OCI-LY1 (cell line): ENCODE measurements at regions not wholly inside any gene's neighbourhood (a gene's known extent, or its start where the extent isn't known, plus 50 kb on each side); places are given as distances from the start of the nearest gene placed in this dataset.

Experiments
- H2AFZ ChIP-seq: fragments of 200-600 bp; sonication (generic), shearing (Covaris generic); 2 replicates; pipeline ENCODE4 v1.6.0; 2014; ENCODE audit warnings: antibody characterized with exemption, mild to moderate bottlenecking, low read length
- H3F3A ChIP-seq: fragments of 200-600 bp; sonication (generic), shearing (Covaris generic); 2 replicates; pipeline ENCODE4 v1.6.0; 2014; ENCODE audit warnings: mild to moderate bottlenecking, antibody characterized with exemption, low read length, moderate library complexity; ENCODE audit not compliant: insufficient read depth
- H3K27ac ChIP-seq: fragments of 200-600 bp; sonication (generic); 2 replicates; pipeline ENCODE4 v1.5.1; 2014; ENCODE audit warnings: low read length, mixed run types, mild to moderate bottlenecking, low read depth; ENCODE audit not compliant: poor library complexity, severe bottlenecking
- H3K27me3 ChIP-seq: fragments of 200-600 bp; sonication (generic); 2 replicates; pipeline ENCODE4 v1.6.0; 2014; ENCODE audit warnings: antibody characterized with exemption, mild to moderate bottlenecking, low read length, moderate library complexity; ENCODE audit not compliant: insufficient read depth
- H3K36me3 ChIP-seq: fragments of 200-600 bp; sonication (generic); 2 replicates; pipeline ENCODE4 v1.6.1; 2014; ENCODE audit warnings: mild to moderate bottlenecking, antibody characterized with exemption, low read length, moderate library complexity, mixed read lengths; ENCODE audit not compliant: insufficient read depth
- H3K4me1 ChIP-seq: fragments of 200-600 bp; sonication (generic); 2 replicates; pipeline ENCODE4 v1.5.1; 2014; ENCODE audit warnings: mild to moderate bottlenecking, low read length, moderate library complexity; ENCODE audit not compliant: insufficient read depth, severe bottlenecking
- H3K4me2 ChIP-seq: fragments of 200-600 bp; sonication (generic), shearing (Covaris generic); 2 replicates; pipeline ENCODE4 v1.6.1; 2014; ENCODE audit warnings: low read length
- H3K4me3 ChIP-seq: fragments of 200-600 bp; sonication (generic); 2 replicates; pipeline ENCODE4 v1.5.1; 2014; ENCODE audit warnings: low read length, low read depth, mild to moderate bottlenecking, mixed read lengths; ENCODE audit not compliant: poor library complexity, severe bottlenecking
- H3K79me2 ChIP-seq: fragments of 200-600 bp; shearing (Covaris generic); 2 replicates; pipeline ENCODE4 v1.6.1; 2016; ENCODE audit warnings: mixed run types, low read length, mixed read lengths; ENCODE audit not compliant: insufficient read depth
- H3K9ac ChIP-seq: fragments of 200-600 bp; sonication (generic), shearing (Covaris generic); 2 replicates; pipeline ENCODE4 v1.6.1; 2014; ENCODE audit warnings: mild to moderate bottlenecking, low read length, mixed read lengths
- H3K9me2 ChIP-seq: fragments of 200-600 bp; sonication (generic), shearing (Covaris generic); 2 replicates; pipeline ENCODE4 v1.6.1; 2014; ENCODE audit warnings: low read depth, mild to moderate bottlenecking, low read length, mixed read lengths
- H3K9me3 ChIP-seq: fragments of 200-600 bp; shearing (Covaris generic); 2 replicates; pipeline ENCODE4 v1.6.1; 2014; ENCODE audit warnings: low read length, mixed read lengths
- H4K20me1 ChIP-seq: fragments of 200-600 bp; sonication (generic), shearing (Covaris generic); 2 replicates; pipeline ENCODE4 v1.6.0; 2016; ENCODE audit warnings: mild to moderate bottlenecking, low read length; ENCODE audit not compliant: insufficient read depth
- CTCF ChIP-seq: fragments of 200-600 bp; sonication (generic), shearing (Covaris generic); IDR thresholded peaks from 2 replicates; pipeline ENCODE4 v1.5.1; 2017; ENCODE audit warnings: mild to moderate bottlenecking, antibody characterized with exemption, low read length, moderate library complexity, mixed read lengths
- EZH2 ChIP-seq: fragments of 200-600 bp; sonication (generic), shearing (Covaris generic); IDR thresholded peaks from 2 replicates; pipeline ENCODE4 v1.8.0; 2017; ENCODE audit warnings: borderline replicate concordance, mixed run types, mild to moderate bottlenecking, antibody characterized with exemption, low read length, moderate library complexity, mixed read lengths

GRCh38 chr14:98925354-98926040, 346.5 kb downstream of the BCL11B start:
- Histone ChIP-seq H3K9me3 (no peaks in the 10 kb centered on the region), H3K4me3 (no peak overlapping the region), H3F3A (no peaks in the 10 kb centered on the region), H3K27me3 (no peaks in the 10 kb centered on the region), H4K20me1 (no peaks in the 10 kb centered on the region), H3K79me2 (no peaks in the 10 kb centered on the region), H3K27ac (no peak overlapping the region), H3K36me3 (no peaks in the 10 kb centered on the region), H3K4me2 (no peak overlapping the region), H3K4me1 (no peaks in the 10 kb centered on the region), H2AFZ (no peak overlapping the region), H3K9ac (no peak overlapping the region), H3K9me2 (no peaks in the 10 kb centered on the region)
- no peak for TF ChIP-seq CTCF
- TF ChIP-seq EZH2: no peak

- H3K9me3 ChIP-seq: no peaks in the 10 kb centered on the region
- H3K9ac ChIP-seq: no peak overlapping the region
- no peaks in the 10 kb centered on the region for H3K4me1 ChIP-seq
- H4K20me1 ChIP-seq: no peaks in the 10 kb centered on the region
- H3K79me2 ChIP-seq: no peaks in the 10 kb centered on the region
- H3K9me2 ChIP-seq: no peaks in the 10 kb centered on the region
- no peak overlapping the region for H3K27ac ChIP-seq
- H3K27me3 ChIP-seq: no peaks in the 10 kb centered on the region
- H2AFZ ChIP-seq: no peak overlapping the region
- no peak for TF ChIP-seq CTCF
- no peak for TF ChIP-seq EZH2
- no peaks in the 10 kb centered on the region for H3K36me3 ChIP-seq
- H3K4me2 ChIP-seq: no peak overlapping the region
- no peaks in the 10 kb centered on the region for H3F3A ChIP-seq
- no peak overlapping the region for H3K4me3 ChIP-seq
Observed at GRCh38 chr14:98926146-98926545, 345.9 kb downstream of the BCL11B start.

- Histone ChIP-seq H3K79me2 (no peaks in the 10 kb centered on the region), H4K20me1 (no peaks in the 10 kb centered on the region), H3K4me3 (no peak overlapping the region), H3K27ac (no peak overlapping the region), H3K9me3 (no peaks in the 10 kb centered on the region), H3F3A (no peaks in the 10 kb centered on the region), H3K9ac (no peak overlapping the region), H3K4me2 (no peak overlapping the region), H2AFZ (no peak overlapping the region), H3K9me2 (no peaks in the 10 kb centered on the region), H3K4me1 (no peaks in the 10 kb centered on the region), H3K27me3 (no peaks in the 10 kb centered on the region), H3K36me3 (no peaks in the 10 kb centered on the region)
- TF ChIP-seq CTCF (no peak), EZH2 (no peak)
Observed at GRCh38 chr14:98926801-98927200, 345.2 kb downstream of the BCL11B start.
